CD4-positive, alpha-beta memory T cell (primary cell): ENCODE measurements at regions not wholly inside any gene's neighbourhood (a gene's known extent, or its start where the extent isn't known, plus 50 kb on each side); places are given as distances from the start of the nearest gene placed in this dataset.

Source experiments
- CTCF ChIA-PET: fragments of 350-600 bp; sonication (Branson Sonifier 250); formaldehyde crosslinking; loops from one replicate; lab custom pipeline; 2021; ENCODE audit warnings: inconsistent platforms; ENCODE audit not compliant: partially characterized antibody; lab: Charles Lee
- POLR2A ChIA-PET: fragments of 350-600 bp; sonication (Branson Sonifier 250); formaldehyde crosslinking; loops from one replicate; lab custom pipeline; 2021; ENCODE audit not compliant: partially characterized antibody; lab: Charles Lee
- DNase-seq, 5 donors: peaks; one replicate each; pipeline versions ENCODE4 v3.0.0 to v3.0.0-alpha.2; 2020 to 2022; ENCODE audit warnings: mixed read lengths in 1 of 5
- H3K27ac ChIP-seq: one replicate; pipeline ENCODE4 v1.7.0; 2013; ENCODE audit warnings: low read depth, low read length
- H3K27me3 ChIP-seq: 2 replicates; pipeline ENCODE4 v1.7.0; 2013; ENCODE audit warnings: mild to moderate bottlenecking, low read length, moderate library complexity; ENCODE audit not compliant: insufficient read depth
- H3K36me3 ChIP-seq: 2 replicates; pipeline ENCODE4 v1.7.0; 2013; ENCODE audit warnings: mild to moderate bottlenecking, low read length, moderate library complexity; ENCODE audit not compliant: insufficient read depth
- H3K4me1 ChIP-seq: 2 replicates; pipeline ENCODE4 v1.7.0; 2013; ENCODE audit warnings: mild to moderate bottlenecking, low read length, moderate library complexity; ENCODE audit not compliant: insufficient read depth
- H3K4me3 ChIP-seq, 2 donors: one replicate each; pipeline ENCODE4 v1.7.0; 2013; ENCODE audit warnings: low read length in 2 of 2, mild to moderate bottlenecking in 1 of 2
- H3K9me3 ChIP-seq, 2 donors: one replicate each; pipeline ENCODE4 v1.7.0; 2013; ENCODE audit warnings: low read length in 2 of 2, control low read depth in 1 of 2; ENCODE audit not compliant: control insufficient read depth in 1 of 2
- H3K27ac Mint-ChIP-seq, 7 donors: one replicate each; pipeline ENCODE4 v1.8.0; 2020 to 2021; ENCODE audit warnings: mixed read lengths in 7 of 7, mild to moderate bottlenecking in 6 of 7, inconsistent platforms in 3 of 7, moderate library complexity in 3 of 7
- H3K27me3 Mint-ChIP-seq, 2 donors: one replicate each; pipeline ENCODE4 v1.8.0; 2020 to 2021; ENCODE audit warnings: mixed read lengths in 2 of 2
- H3K36me3 Mint-ChIP-seq, 2 donors: one replicate each; pipeline ENCODE4 v1.8.0; 2020 to 2021; ENCODE audit warnings: mixed read lengths in 2 of 2, inconsistent platforms in 1 of 2, mild to moderate bottlenecking in 1 of 2
- H3K4me1 Mint-ChIP-seq, 4 donors: one replicate each; pipeline ENCODE4 v1.8.0; 2020 to 2021; ENCODE audit warnings: mixed read lengths in 4 of 4, mild to moderate bottlenecking in 1 of 4
- H3K4me3 Mint-ChIP-seq, 8 donors: one replicate each; pipeline ENCODE4 v1.8.0; 2020 to 2021; ENCODE audit warnings: mixed read lengths in 8 of 8, mild to moderate bottlenecking in 7 of 8, moderate library complexity in 6 of 8, inconsistent platforms in 3 of 8
- H3K9me3 Mint-ChIP-seq, 8 donors: one replicate each; pipeline ENCODE4 v1.8.0; 2020 to 2021; ENCODE audit warnings: mixed read lengths in 8 of 8, mild to moderate bottlenecking in 5 of 8, inconsistent platforms in 3 of 8, moderate library complexity in 1 of 8
- intact Hi-C: fragments of 100-400 bp; cut with micrococcal nuclease; formaldehyde crosslinking; loops from one replicate; pipeline ENCODE4 v1.15.1; 2023

DNA sequence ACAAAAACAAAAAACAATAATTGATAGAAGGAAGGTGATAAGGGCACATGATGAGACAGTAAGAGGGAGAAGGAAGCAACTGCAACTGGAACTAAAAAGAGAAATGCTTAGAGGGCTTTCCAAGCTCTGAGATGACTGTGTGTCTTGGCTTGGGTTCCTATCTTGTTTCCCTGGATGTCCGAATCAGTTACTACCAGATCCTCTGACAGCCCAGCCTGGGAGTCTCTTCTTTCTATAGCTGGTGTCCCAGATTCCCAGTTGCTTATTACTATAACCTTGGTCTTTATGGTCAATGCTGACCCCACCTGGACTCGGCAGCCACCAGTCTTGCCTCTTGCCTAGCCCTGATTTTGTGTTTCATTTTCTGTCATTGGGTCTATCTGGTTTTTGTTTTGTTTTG, 116.4 kb downstream of the RFC3 start:
- intact Hi-C loops = loop anchor here (5.0 kb wide), 1 partner anchor 1223 kb away; no protein-coding TSS in a partner anchor
- H3K4me3 ChIP-seq = no peak overlapping the region

GRCh38 chr13:33934951-33935371, 117.0 kb downstream of the RFC3 start:
- ChIA-PET CTCF (no interaction called here), POLR2A (no interaction called here)
- Histone ChIP-seq H3K4me3 (no peak overlapping the region), H3K9me3 (no peaks in the 10 kb centered on the region), H3K27me3 (no peaks in the 10 kb centered on the region), H3K36me3 (no peaks in the 10 kb centered on the region), H3K27ac (no peak overlapping the region), H3K4me1 (no peaks in the 10 kb centered on the region)
- H3K27ac Mint-ChIP-seq = no peak overlapping the region
- H3K4me1 Mint-ChIP-seq = no peaks in the 10 kb centered on the region
- H3K36me3 Mint-ChIP-seq = no peaks in the 10 kb centered on the region
- no peaks in the 10 kb centered on the region for H3K27me3 Mint-ChIP-seq
- H3K9me3 Mint-ChIP-seq = no peaks in the 10 kb centered on the region
- H3K4me3 Mint-ChIP-seq = no peak overlapping the region
- no peak for DNase-seq
- intact Hi-C loops = loop anchor here (5.0 kb wide), 1 partner anchor 1222 kb away; no protein-coding TSS in a partner anchor

More for the DNA sequence above, 116.4 kb downstream of the RFC3 start:
- no peak for DNase-seq
- Mint-ChIP-seq H3K27ac (no peak overlapping the region), H3K4me1 (no peaks in the 10 kb centered on the region), H3K9me3 (no peaks in the 10 kb centered on the region), H3K27me3 (no peaks in the 10 kb centered on the region), H3K36me3 (no peaks in the 10 kb centered on the region), H3K4me3 (no peak overlapping the region)
- H3K27ac ChIP-seq = no peak overlapping the region
- H3K4me1 ChIP-seq = no peaks in the 10 kb centered on the region
- no peaks in the 10 kb centered on the region for H3K27me3 ChIP-seq
- POLR2A ChIA-PET = no interaction called here
- H3K9me3 ChIP-seq = no peaks in the 10 kb centered on the region
- no peaks in the 10 kb centered on the region for H3K36me3 ChIP-seq
- CTCF ChIA-PET = no interaction called here

DNA sequence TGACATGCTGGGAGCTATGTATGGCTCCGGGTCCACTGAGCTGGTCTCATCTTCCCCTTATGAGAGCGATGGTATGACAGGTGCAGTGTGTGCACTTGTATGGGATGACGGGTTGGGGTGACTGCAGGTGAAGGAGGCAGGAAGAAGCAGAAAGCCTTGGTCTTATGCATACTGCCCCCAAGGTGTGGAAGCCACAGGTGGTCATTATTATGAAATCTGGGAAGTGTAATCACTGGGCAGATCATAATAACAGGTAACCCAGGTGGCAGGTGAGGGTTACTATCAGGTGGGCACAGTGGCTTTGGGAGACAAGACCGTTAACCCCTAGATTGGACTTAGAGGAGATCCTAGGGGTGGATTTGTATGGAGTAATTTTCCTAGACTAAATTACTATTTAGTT, 118.0 kb downstream of the RFC3 start:
- Histone ChIP-seq H3K4me1 (no peaks in the 10 kb centered on the region), H3K27ac (no peak overlapping the region), H3K4me3 (no peak overlapping the region), H3K9me3 (no peaks in the 10 kb centered on the region), H3K36me3 (no peaks in the 10 kb centered on the region), H3K27me3 (no peaks in the 10 kb centered on the region)
- H3K4me1 Mint-ChIP-seq = no peaks in the 10 kb centered on the region
- no peak overlapping the region for H3K27ac Mint-ChIP-seq
- intact Hi-C loops = no loop called here
- no peak overlapping the region for H3K4me3 Mint-ChIP-seq
- H3K36me3 Mint-ChIP-seq = no peaks in the 10 kb centered on the region
- POLR2A ChIA-PET = no interaction called here
- no peaks in the 10 kb centered on the region for H3K27me3 Mint-ChIP-seq
- no peak for DNase-seq
- H3K9me3 Mint-ChIP-seq = no peaks in the 10 kb centered on the region
- CTCF ChIA-PET = no interaction called here

DNA sequence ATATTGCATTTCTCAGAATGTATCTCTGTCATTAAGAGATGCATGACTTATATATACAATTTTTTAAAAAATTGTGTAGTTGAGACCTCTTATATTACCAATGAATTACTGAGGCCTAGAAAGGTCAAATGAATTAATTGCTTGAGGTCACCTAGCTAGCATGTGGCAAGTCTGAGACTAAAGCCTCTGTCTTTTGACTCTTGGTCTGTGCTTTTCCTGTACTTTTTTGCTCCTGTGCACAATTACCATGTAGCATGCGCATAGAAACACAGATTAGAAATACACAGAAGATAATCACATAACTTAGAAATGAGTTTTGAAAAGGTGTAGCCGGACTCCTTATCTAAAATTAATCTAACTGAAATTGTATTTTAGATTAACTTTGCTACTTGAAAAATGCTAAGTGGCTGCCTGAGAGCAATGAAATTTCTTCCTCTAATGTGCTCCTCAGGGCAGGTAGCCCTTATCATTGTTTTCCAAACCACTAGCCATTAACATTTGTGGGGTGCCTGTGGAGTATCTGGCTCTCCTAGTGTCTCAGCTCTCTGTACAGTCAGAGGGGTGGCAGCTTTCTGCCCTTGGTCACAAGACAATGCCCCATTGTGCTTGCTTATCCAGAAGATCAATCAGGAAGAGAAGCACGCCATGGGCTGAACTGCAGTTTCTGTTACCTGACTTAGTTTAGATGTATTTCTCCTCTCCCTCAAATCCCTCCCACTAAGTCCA, 119.6 kb downstream of the RFC3 start:
- CTCF ChIA-PET = no interaction called here
- intact Hi-C loops = no loop called here

GRCh38 chr13:33940256-33940655, 122.3 kb downstream of the RFC3 start:
- H3K9me3 Mint-ChIP-seq = peaks cover 0 to 1% (median 0%) of the 10 kb centered on the region in 8 donors
- Histone ChIP-seq H3K27ac (no peak overlapping the region), H3K36me3 (no peaks in the 10 kb centered on the region), H3K27me3 (no peaks in the 10 kb centered on the region), H3K4me1 (no peaks in the 10 kb centered on the region), H3K9me3 (no peaks in the 10 kb centered on the region), H3K4me3 (no peak overlapping the region)
- no peak overlapping the region for H3K27ac Mint-ChIP-seq
- ChIA-PET POLR2A (no interaction called here), CTCF (no interaction called here)
- H3K36me3 Mint-ChIP-seq = peaks cover 0 to 6% of the 10 kb centered on the region in 2 donors
- H3K4me3 Mint-ChIP-seq = no peak overlapping the region
- intact Hi-C loops = no loop called here
- no peaks in the 10 kb centered on the region for H3K4me1 Mint-ChIP-seq
- no peak for DNase-seq
- H3K27me3 Mint-ChIP-seq = no peaks in the 10 kb centered on the region

More for the DNA sequence above, 119.6 kb downstream of the RFC3 start:
- Mint-ChIP-seq H3K9me3 (no peaks in the 10 kb centered on the region), H3K27ac (no peak overlapping the region), H3K27me3 (no peaks in the 10 kb centered on the region), H3K4me3 (no peak overlapping the region), H3K4me1 (no peaks in the 10 kb centered on the region), H3K36me3 (no peaks in the 10 kb centered on the region)
- Histone ChIP-seq H3K9me3 (no peaks in the 10 kb centered on the region), H3K36me3 (no peaks in the 10 kb centered on the region), H3K27ac (no peak overlapping the region), H3K27me3 (no peaks in the 10 kb centered on the region), H3K4me3 (no peak overlapping the region), H3K4me1 (no peaks in the 10 kb centered on the region)
- POLR2A ChIA-PET = no interaction called here
- no peak for DNase-seq

GRCh38 chr13:33940898-33941297, 122.9 kb downstream of the RFC3 start:
- no peaks in the 10 kb centered on the region for H3K9me3 ChIP-seq
- H3K27ac Mint-ChIP-seq = no peak overlapping the region
- peaks cover 0 to 2% (median 0%) of the 10 kb centered on the region in 8 donors for H3K9me3 Mint-ChIP-seq
- no peaks in the 10 kb centered on the region for H3K4me1 ChIP-seq
- ChIA-PET POLR2A (no interaction called here), CTCF (no interaction called here)
- no peaks in the 10 kb centered on the region for H3K36me3 ChIP-seq
- H3K4me3 Mint-ChIP-seq = no peak overlapping the region
- intact Hi-C loops = no loop called here
- H3K36me3 Mint-ChIP-seq = peaks cover 0 to 6% of the 10 kb centered on the region in 2 donors
- no peaks in the 10 kb centered on the region for H3K4me1 Mint-ChIP-seq
- H3K4me3 ChIP-seq = no peak overlapping the region
- no peak overlapping the region for H3K27ac ChIP-seq
- H3K27me3 Mint-ChIP-seq = no peaks in the 10 kb centered on the region
- no peak for DNase-seq
- H3K27me3 ChIP-seq = no peaks in the 10 kb centered on the region

GRCh38 chr13:33945477-33945876, 127.5 kb downstream of the RFC3 start:
- ChIA-PET POLR2A (no interaction called here), CTCF (no interaction called here)
- no peak for DNase-seq
- Mint-ChIP-seq H3K27ac (no peak overlapping the region), H3K36me3 (peaks cover 0 to 6% of the 10 kb centered on the region in 2 donors), H3K4me1 (no peaks in the 10 kb centered on the region), H3K4me3 (no peak overlapping the region), H3K27me3 (no peaks in the 10 kb centered on the region), H3K9me3 (peaks cover 0 to 5% (median 0%) of the 10 kb centered on the region in 8 donors)
- Histone ChIP-seq H3K27ac (no peak overlapping the region), H3K9me3 (no peaks in the 10 kb centered on the region), H3K4me3 (no peak overlapping the region), H3K27me3 (no peaks in the 10 kb centered on the region), H3K4me1 (no peaks in the 10 kb centered on the region), H3K36me3 (no peaks in the 10 kb centered on the region)
- intact Hi-C loops = no loop called here
